Panc1 (cell line): ENCODE measurements at regions not wholly inside any gene's neighbourhood (a gene's known extent, or its start where the extent isn't known, plus 50 kb on each side); places are given as distances from the start of the nearest gene placed in this dataset.

Experiments used
- CTCF ChIP-seq: fragments of 450-650 bp; IDR thresholded peaks from 2 replicates; pipeline ENCODE4 v1.5.1; 2017; ENCODE audit warnings: mild to moderate bottlenecking
- POLR2AphosphoS5 ChIP-seq: IDR thresholded peaks from 2 replicates; pipeline ENCODE4 v1.6.1; 2012; ENCODE audit warnings: mild to moderate bottlenecking, low read depth, low read length, moderate library complexity
- REST ChIP-seq, 2 experiments: IDR thresholded peaks; 2 replicates each; pipeline ENCODE4 v1.6.1; 2011 to 2012; ENCODE audit warnings: low read depth in 2 of 2, control low read depth in 1 of 2, low read length in 1 of 2, mild to moderate bottlenecking in 1 of 2, moderate library complexity in 1 of 2; ENCODE audit not compliant: insufficient read depth in 1 of 2

GRCh38 chr5:54628050-54628449 lies 110.5 kb downstream of the SNX18 start:
- TF ChIP-seq REST (IDR thresholded peaks at IDR 0.05; ENCODE audit: insufficient read depth in 1 of 2, low read depth in 2 of 2, low read length in 1 of 2) (no peak), CTCF (no peak), POLR2AphosphoS5 (no peak)
